ENCODE measurements at regions not wholly inside any gene's neighbourhood (a gene's known extent, or its start where the extent isn't known, plus 50 kb on each side); places are given as distances from the start of the nearest gene placed in this dataset.

DNA sequence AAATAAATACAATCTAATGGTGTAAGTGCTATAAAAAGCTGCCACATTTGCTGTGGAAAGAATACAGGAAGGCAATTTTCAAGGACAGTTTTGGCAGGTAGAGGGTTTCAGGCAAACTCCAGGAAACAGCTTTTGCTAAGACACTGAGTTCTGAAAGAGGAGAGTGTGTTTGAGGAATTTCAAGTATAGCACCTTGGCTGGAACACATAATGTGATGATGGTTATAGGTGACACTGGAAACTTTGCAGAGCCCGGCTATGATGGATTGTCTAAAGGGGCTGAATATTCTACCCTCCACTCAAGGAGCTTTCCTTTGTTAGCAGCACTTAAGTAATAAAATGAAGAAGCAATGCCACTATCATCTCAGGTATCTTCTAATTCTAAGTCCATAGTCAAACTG lies 209.4 kb upstream of the TGFBR2 start:
- TF ChIP-seq KDM4A (IDR thresholded peaks at IDR 0.05; ENCODE audit: low read depth, low read length, severe bottlenecking), result no peak
- TF ChIP-seq CREB1 (IDR thresholded peaks at IDR 0.05), result no peak
- TF ChIP-seq, protein P1, sequence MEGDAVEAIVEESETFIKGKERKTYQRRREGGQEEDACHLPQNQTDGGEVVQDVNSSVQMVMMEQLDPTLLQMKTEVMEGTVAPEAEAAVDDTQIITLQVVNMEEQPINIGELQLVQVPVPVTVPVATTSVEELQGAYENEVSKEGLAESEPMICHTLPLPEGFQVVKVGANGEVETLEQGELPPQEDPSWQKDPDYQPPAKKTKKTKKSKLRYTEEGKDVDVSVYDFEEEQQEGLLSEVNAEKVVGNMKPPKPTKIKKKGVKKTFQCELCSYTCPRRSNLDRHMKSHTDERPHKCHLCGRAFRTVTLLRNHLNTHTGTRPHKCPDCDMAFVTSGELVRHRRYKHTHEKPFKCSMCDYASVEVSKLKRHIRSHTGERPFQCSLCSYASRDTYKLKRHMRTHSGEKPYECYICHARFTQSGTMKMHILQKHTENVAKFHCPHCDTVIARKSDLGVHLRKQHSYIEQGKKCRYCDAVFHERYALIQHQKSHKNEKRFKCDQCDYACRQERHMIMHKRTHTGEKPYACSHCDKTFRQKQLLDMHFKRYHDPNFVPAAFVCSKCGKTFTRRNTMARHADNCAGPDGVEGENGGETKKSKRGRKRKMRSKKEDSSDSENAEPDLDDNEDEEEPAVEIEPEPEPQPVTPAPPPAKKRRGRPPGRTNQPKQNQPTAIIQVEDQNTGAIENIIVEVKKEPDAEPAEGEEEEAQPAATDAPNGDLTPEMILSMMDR (IDR thresholded peaks at IDR 0.05; ENCODE audit: control extremely low read depth in 1 of 3, insufficient read depth in 1 of 3, low read depth in 1 of 3, low read length in 3 of 3), result no peak
- no peak for TF ChIP-seq EZH2 (IDR thresholded peaks at IDR 0.05; ENCODE audit: low read depth, low read length, severe bottlenecking)
- TF ChIP-seq, protein P2, sequence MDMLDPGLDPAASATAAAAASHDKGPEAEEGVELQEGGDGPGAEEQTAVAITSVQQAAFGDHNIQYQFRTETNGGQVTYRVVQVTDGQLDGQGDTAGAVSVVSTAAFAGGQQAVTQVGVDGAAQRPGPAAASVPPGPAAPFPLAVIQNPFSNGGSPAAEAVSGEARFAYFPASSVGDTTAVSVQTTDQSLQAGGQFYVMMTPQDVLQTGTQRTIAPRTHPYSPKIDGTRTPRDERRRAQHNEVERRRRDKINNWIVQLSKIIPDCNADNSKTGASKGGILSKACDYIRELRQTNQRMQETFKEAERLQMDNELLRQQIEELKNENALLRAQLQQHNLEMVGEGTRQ (IDR thresholded peaks at IDR 0.05; ENCODE audit: low read length), result no peak
- TF ChIP-seq CBX5 (IDR thresholded peaks at IDR 0.05; ENCODE audit: low read depth, low read length), result no peak
- TF ChIP-seq POLR2AphosphoS5 (IDR thresholded peaks at IDR 0.05; ENCODE audit: low read depth, low read length), result no peak
- TF ChIP-seq HDAC6 (IDR thresholded peaks at IDR 0.05; ENCODE audit: low read depth, low read length), result no peak
- TF ChIP-seq YY1 (IDR thresholded peaks at IDR 0.05; ENCODE audit: low read depth, low read length), result no peak
- TF ChIP-seq POLR2A (IDR thresholded peaks at IDR 0.05; ENCODE audit: control extremely low read depth in 1 of 2, low read depth in 2 of 2, low read length in 2 of 2), result no peak
- no peak for TF ChIP-seq TEAD4 (IDR thresholded peaks at IDR 0.05; ENCODE audit: low read depth, low read length)
- no peak for TF ChIP-seq SUZ12 (IDR thresholded peaks at IDR 0.05; ENCODE audit: low read length)
